ENCODE measurements at regions not wholly inside any gene's neighbourhood (a gene's known extent, or its start where the extent isn't known, plus 50 kb on each side); places are given as distances from the start of the nearest gene placed in this dataset.

- dilution Hi-C loops (cut with MboI; ENCODE audit: extremely low pct_ligation_motif_present, low sequenced_read_pairs): no loop called here
- Histone ChIP-seq H3K36me3 (ENCODE audit: control insufficient read depth in 2 of 2, extremely low read depth in 1 of 2, insufficient read depth in 2 of 2, low read length in 2 of 2) (no peaks in the 10 kb centered on the region), H3K4me1 (ENCODE audit: control insufficient read depth, extremely low read depth, insufficient read depth, low read length) (no peaks in the 10 kb centered on the region), H3K27ac (ENCODE audit: insufficient read depth, low read depth, low read length) (no peak overlapping the region), H3K4me2 (ENCODE audit: insufficient read depth, low read length) (no peak overlapping the region), H3K9me1 (replicated peaks; ENCODE audit: control insufficient read depth, extremely low read depth, insufficient read depth, low read length) (no peaks in the 10 kb centered on the region), H2AFZ (ENCODE audit: low read depth, low read length) (no peak overlapping the region), H3K9me3 (replicated peaks; ENCODE audit: control insufficient read depth, insufficient read depth, low read length) (no peaks in the 10 kb centered on the region), H3K4me3 (replicated peaks in 1 of 3; ENCODE audit: insufficient read depth in 1 of 3, low read depth in 1 of 3, low read length in 3 of 3) (no peak overlapping the region), H3K79me2 (ENCODE audit: control insufficient read depth, insufficient read depth, low read length) (no peaks in the 10 kb centered on the region), H3K27me3 (ENCODE audit: control insufficient read depth in 2 of 2, insufficient read depth in 2 of 2, low read length in 2 of 2) (no peaks in the 10 kb centered on the region), H3K9ac (replicated peaks; ENCODE audit: extremely low read depth, insufficient read depth, low read length) (no peak overlapping the region), H4K20me1 (replicated peaks; ENCODE audit: control insufficient read depth, extremely low read depth, insufficient read depth, low read length) (no peaks in the 10 kb centered on the region)
- intact Hi-C loops (cut with micrococcal nuclease): no loop called here
- FAIRE-seq: no peak
- TF ChIP-seq POLR2AphosphoS5 (IDR thresholded peaks at IDR 0.05; ENCODE audit: insufficient read depth, low read depth, low read length): no peak
- TF ChIP-seq GATA2 (IDR thresholded peaks at IDR 0.05; ENCODE audit: insufficient read depth, insufficient read length, low read depth, low read length): no peak
- BruUV-seq (replicated peaks): no TSS peak
- POLR2A ChIA-PET: no interaction called here
- no peak for DNase-seq (ENCODE audit: low read depth, low spot score)
- CTCF ChIA-PET: interaction anchor here (1.2 to 1.4 kb wide), 2 partner anchors 62 to 63 kb away, joined by 3 to 4 read pairs; no protein-coding TSS in a partner anchor
Observed at GRCh38 chr11:112650527-112650926, 310.7 kb upstream of the NCAM1 start.

- Histone ChIP-seq H3K27me3 (ENCODE audit: control insufficient read depth in 2 of 2, insufficient read depth in 2 of 2, low read length in 2 of 2) (no peaks in the 10 kb centered on the region), H3K9ac (replicated peaks; ENCODE audit: extremely low read depth, insufficient read depth, low read length) (no peak overlapping the region), H3K9me3 (replicated peaks; ENCODE audit: control insufficient read depth, insufficient read depth, low read length) (no peaks in the 10 kb centered on the region), H3K27ac (ENCODE audit: insufficient read depth, low read depth, low read length) (no peak overlapping the region), H3K79me2 (ENCODE audit: control insufficient read depth, insufficient read depth, low read length) (no peaks in the 10 kb centered on the region), H4K20me1 (replicated peaks; ENCODE audit: control insufficient read depth, extremely low read depth, insufficient read depth, low read length) (no peaks in the 10 kb centered on the region), H3K4me1 (ENCODE audit: control insufficient read depth, extremely low read depth, insufficient read depth, low read length) (no peaks in the 10 kb centered on the region), H3K4me3 (replicated peaks in 1 of 3; ENCODE audit: insufficient read depth in 1 of 3, low read depth in 1 of 3, low read length in 3 of 3) (no peak overlapping the region), H2AFZ (ENCODE audit: low read depth, low read length) (no peak overlapping the region), H3K36me3 (ENCODE audit: control insufficient read depth in 2 of 2, extremely low read depth in 1 of 2, insufficient read depth in 2 of 2, low read length in 2 of 2) (no peaks in the 10 kb centered on the region), H3K9me1 (replicated peaks; ENCODE audit: control insufficient read depth, extremely low read depth, insufficient read depth, low read length) (no peaks in the 10 kb centered on the region), H3K4me2 (ENCODE audit: insufficient read depth, low read length) (no peak overlapping the region)
- FAIRE-seq (no peak), DNase-seq (ENCODE audit: low read depth, low spot score) (no peak)
- CTCF ChIA-PET: interaction anchor here (1.4 kb wide), 1 partner anchor 63 kb away, joined by 3 read pairs; no protein-coding TSS in a partner anchor
- intact Hi-C loops (cut with micrococcal nuclease): no loop called here
- dilution Hi-C loops (cut with MboI; ENCODE audit: extremely low pct_ligation_motif_present, low sequenced_read_pairs): no loop called here
- POLR2A ChIA-PET: no interaction called here
- BruUV-seq (replicated peaks): no TSS peak
- TF ChIP-seq MAX (IDR thresholded peaks at IDR 0.05; ENCODE audit: insufficient read depth, insufficient read length) (no peak), EZH2 (IDR thresholded peaks at IDR 0.05; ENCODE audit: borderline replicate concordance, low read depth, low read length, severe bottlenecking) (no peak), CTCF (IDR thresholded peaks at IDR 0.05; ENCODE audit: extremely low read depth in 1 of 2, insufficient read depth in 1 of 2, low read depth in 1 of 2, low read length in 2 of 2) (no peak), POLR2AphosphoS5 (IDR thresholded peaks at IDR 0.05; ENCODE audit: insufficient read depth, low read depth, low read length) (no peak)
Observed at GRCh38 chr11:112651386-112651785, 309.8 kb upstream of the NCAM1 start.
